GM12872 (cell line): ENCODE measurements at regions not wholly inside any gene's neighbourhood (a gene's known extent, or its start where the extent isn't known, plus 50 kb on each side); places are given as distances from the start of the nearest gene placed in this dataset.

ENCODE experiments used
- TF ChIP-seq, protein P1 (sequence below): IDR thresholded peaks from 3 replicates; pipeline ENCODE4 v1.5.1; 2011; ENCODE audit warnings: low read depth, mild to moderate bottlenecking, low read length, moderate library complexity; ENCODE audit not compliant: insufficient read depth

GRCh38 chr7:156218544-156219306 is 406.5 kb upstream of the SHH start:
- TF ChIP-seq, protein P1, sequence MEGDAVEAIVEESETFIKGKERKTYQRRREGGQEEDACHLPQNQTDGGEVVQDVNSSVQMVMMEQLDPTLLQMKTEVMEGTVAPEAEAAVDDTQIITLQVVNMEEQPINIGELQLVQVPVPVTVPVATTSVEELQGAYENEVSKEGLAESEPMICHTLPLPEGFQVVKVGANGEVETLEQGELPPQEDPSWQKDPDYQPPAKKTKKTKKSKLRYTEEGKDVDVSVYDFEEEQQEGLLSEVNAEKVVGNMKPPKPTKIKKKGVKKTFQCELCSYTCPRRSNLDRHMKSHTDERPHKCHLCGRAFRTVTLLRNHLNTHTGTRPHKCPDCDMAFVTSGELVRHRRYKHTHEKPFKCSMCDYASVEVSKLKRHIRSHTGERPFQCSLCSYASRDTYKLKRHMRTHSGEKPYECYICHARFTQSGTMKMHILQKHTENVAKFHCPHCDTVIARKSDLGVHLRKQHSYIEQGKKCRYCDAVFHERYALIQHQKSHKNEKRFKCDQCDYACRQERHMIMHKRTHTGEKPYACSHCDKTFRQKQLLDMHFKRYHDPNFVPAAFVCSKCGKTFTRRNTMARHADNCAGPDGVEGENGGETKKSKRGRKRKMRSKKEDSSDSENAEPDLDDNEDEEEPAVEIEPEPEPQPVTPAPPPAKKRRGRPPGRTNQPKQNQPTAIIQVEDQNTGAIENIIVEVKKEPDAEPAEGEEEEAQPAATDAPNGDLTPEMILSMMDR, result no peak

- TF ChIP-seq, protein P1, result no peak
Measured at GRCh38 chr7:156217803-156218202, 405.5 kb upstream of the SHH start.

DNA sequence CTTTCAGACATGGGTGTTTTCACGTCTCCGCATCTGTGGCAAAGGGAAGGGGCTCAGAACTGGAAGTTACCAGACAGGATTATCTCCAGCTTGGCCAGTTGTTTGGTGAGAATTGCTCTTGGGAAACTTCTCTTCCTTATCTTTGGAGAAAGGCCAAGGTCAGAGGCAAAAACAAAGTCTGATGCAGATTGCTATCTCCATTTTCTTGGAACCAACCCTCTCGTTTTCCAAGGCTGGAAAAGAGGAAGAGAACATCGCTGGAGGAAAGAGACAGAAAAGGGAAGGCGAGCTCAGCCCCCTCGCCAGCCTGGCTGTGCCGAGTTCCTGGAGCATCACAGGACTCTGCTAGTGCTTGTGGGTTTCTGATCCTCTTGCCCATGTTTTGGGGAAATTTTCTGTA is 396.8 kb upstream of the SHH start:
- TF ChIP-seq, protein P1, result no peak

- TF ChIP-seq, protein P1, result no peak
Measured at GRCh38 chr7:156207306-156207705, 395.0 kb upstream of the SHH start.

DNA sequence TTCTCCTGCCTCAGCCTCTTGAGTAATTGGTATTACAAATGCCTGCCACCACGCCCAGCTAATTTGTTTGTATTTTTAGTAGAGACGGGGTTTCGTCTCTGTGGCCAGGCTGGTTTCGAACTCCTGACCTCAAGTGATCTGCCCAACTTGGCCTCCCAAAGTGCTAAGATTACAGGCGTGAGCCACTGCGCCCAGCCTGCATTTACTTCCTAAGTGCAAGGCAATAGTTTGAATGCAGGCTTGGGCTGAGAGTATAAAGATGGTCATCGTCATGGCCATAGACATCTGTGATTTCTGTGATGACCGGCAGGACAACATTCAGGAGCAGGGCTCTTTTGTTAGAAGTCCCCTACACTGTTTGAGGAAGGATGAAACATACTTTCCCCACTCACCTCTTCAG is 393.9 kb upstream of the SHH start:
- TF ChIP-seq, protein P1, result no peak

DNA sequence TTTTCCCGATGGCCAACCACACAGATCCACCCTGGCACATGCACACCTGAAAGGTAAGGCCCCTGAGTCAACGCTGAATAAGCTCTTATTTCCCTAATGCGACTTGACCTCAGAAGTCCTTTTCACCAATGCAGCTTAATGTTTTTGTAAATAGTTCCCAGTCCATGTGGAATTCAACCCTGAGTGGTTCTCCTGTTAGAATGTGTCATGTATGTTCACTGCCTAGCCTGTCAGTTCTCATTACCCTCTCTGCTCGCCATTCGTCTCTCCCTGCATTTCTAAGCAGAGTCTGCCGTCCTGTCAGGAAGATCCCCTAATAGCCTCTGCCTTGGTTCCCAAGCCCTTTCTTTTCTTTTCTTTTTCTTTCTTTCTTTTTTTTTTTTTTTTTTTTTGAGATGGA is 392.6 kb upstream of the SHH start:
- TF ChIP-seq, protein P1, result no peak

DNA sequence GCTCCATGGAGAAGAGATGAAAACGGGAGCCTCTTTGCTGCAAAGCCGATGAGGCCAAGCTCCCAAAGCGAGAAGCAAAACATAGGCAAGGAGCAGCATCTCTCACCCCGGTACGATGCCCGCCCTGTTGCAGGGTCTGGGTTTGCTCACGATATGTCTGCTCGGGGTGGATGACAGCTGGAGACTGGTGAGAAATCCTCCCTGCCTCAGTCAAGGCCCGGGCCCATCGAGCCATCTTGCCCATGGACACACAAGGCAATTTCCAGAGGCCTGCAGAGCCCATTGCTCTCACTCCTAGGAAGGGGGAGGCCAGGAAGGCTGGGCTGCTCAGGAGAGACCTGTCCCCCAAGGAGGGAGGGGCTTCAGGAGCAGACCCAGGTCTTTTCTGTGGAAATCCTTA is 391.7 kb upstream of the SHH start:
- TF ChIP-seq, protein P1, result no peak
